NCI-H187 (cell line): ENCODE measurements at regions not wholly inside any gene's neighbourhood (a gene's known extent, or its start where the extent isn't known, plus 50 kb on each side); places are given as distances from the start of the nearest gene placed in this dataset.
A peak's percentile ranks its signal among the peaks of the same experiment; 100 is the strongest.
"Not testable (repeated sequence)": the region's sequence is repeated elsewhere in the genome, so short reads cannot be mapped to it uniquely, and the experiment has no call there.

Experiments used
- DNase-seq, 2 experiments: peaks; one replicate each; lab custom pipeline; 2025; lab: John Stamatoyannopoulos, UW

GRCh38 chr12:127803545-127803944, 463.4 kb upstream of the TMEM132C start:
- DNase-seq = no peak

- DNase-seq = no peak
Measured at GRCh38 chr12:127809275-127809674, 457.7 kb upstream of the TMEM132C start.

- DNase-seq = no peak
Measured at GRCh38 chr12:127810041-127810440, 456.9 kb upstream of the TMEM132C start.

- not testable (repeated sequence) for DNase-seq
Measured at GRCh38 chr12:127810459-127810858, 456.5 kb upstream of the TMEM132C start.

GRCh38 chr12:127811988-127812387, 455.0 kb upstream of the TMEM132C start:
- DNase-seq = peak; percentile 41 to 46

GRCh38 chr12:127813147-127813546, 453.8 kb upstream of the TMEM132C start:
- DNase-seq = no peak

GRCh38 chr12:127819056-127819455, 447.9 kb upstream of the TMEM132C start:
- no peak for DNase-seq

GRCh38 chr12:127820271-127820670, 446.7 kb upstream of the TMEM132C start:
- no peak for DNase-seq

GRCh38 chr12:127820846-127821245, 446.1 kb upstream of the TMEM132C start:
- DNase-seq = no peak

- DNase-seq = no peak
Measured at GRCh38 chr12:127822809-127823411, 444.1 kb upstream of the TMEM132C start.

GRCh38 chr12:127823801-127824200, 443.2 kb upstream of the TMEM132C start:
- no peak for DNase-seq

- no peak for DNase-seq
Measured at GRCh38 chr12:127829281-127830064, 437.5 kb upstream of the TMEM132C start.

- DNase-seq = no peak
Measured at GRCh38 chr12:127830065-127830460, 436.9 kb upstream of the TMEM132C start.

- no peak for DNase-seq
Measured at GRCh38 chr12:127830730-127831129, 436.2 kb upstream of the TMEM132C start.

GRCh38 chr12:127832172-127832571, 434.8 kb upstream of the TMEM132C start:
- DNase-seq = no peak

GRCh38 chr12:127836802-127837201, 430.2 kb upstream of the TMEM132C start:
- DNase-seq = not testable (repeated sequence)

- no peak for DNase-seq
Measured at GRCh38 chr12:127857661-127858060, 409.3 kb upstream of the TMEM132C start.

- DNase-seq = no peak
Measured at GRCh38 chr12:127860536-127860935, 406.4 kb upstream of the TMEM132C start.

GRCh38 chr12:127861406-127861805, 405.6 kb upstream of the TMEM132C start:
- DNase-seq = no peak

GRCh38 chr12:127873306-127873705, 393.7 kb upstream of the TMEM132C start:
- no peak for DNase-seq

- DNase-seq = no peak
Measured at GRCh38 chr12:127881371-127882140, 385.4 kb upstream of the TMEM132C start.

GRCh38 chr12:127883013-127883412, 384.0 kb upstream of the TMEM132C start:
- DNase-seq = no peak
